ENCODE measurements at regions not wholly inside any gene's neighbourhood (a gene's known extent, or its start where the extent isn't known, plus 50 kb on each side); places are given as distances from the start of the nearest gene placed in this dataset.
"Not testable (repeated sequence)": the region's sequence is repeated elsewhere in the genome, so short reads cannot be mapped to it uniquely, and the experiment has no call there.

- H4K20me1 ChIP-seq (ENCODE audit: insufficient read depth); H3F3A ChIP-seq (ENCODE audit: insufficient read depth, low read depth); H3K27ac ChIP-seq; POLR2A ChIA-PET (ENCODE audit: unreplicated experiment); DNase-seq; H3K9me2 ChIP-seq (ENCODE audit: insufficient read depth); H3K9me3 ChIP-seq (ENCODE audit: insufficient read depth, low read depth); CTCF ChIA-PET; intact Hi-C loops (cut with micrococcal nuclease; ENCODE audit: unreplicated experiment); H3K36me3 ChIP-seq (ENCODE audit: low read depth); H3K4me1 ChIP-seq (replicated peaks; ENCODE audit: insufficient read depth); BruUV-seq (replicated peaks); H2AFZ ChIP-seq; H3K27me3 ChIP-seq (ENCODE audit: insufficient read depth, low read depth); H3K4me3 ChIP-seq; H3K4me2 ChIP-seq; H3K79me2 ChIP-seq (ENCODE audit: low read depth): not testable (repeated sequence)
Observed at GRCh38 chr1:145164360-145164759, 68.6 kb downstream of the FAM72D start.
